Vagina (tissue), 2 donors: ENCODE measurements at regions not wholly inside any gene's neighbourhood (a gene's known extent, or its start where the extent isn't known, plus 50 kb on each side); places are given as distances from the start of the nearest gene placed in this dataset.

ENCODE experiments used
- CTCF ChIP-seq, 3 experiments: fragments of 450-650 bp in 2 of 3; fragments of 200-600 bp in 1 of 3; sonication (generic) in 1 of 3; IDR thresholded peaks; one replicate each; pipeline ENCODE4 v1.5.1; 2017 to 2019; ENCODE audit warnings: antibody characterized with exemption in 3 of 3, mild to moderate bottlenecking in 2 of 3, moderate library complexity in 2 of 3
- POLR2A ChIP-seq, 2 donors: fragments of 450-650 bp; IDR thresholded peaks; one replicate each; pipeline ENCODE4 v1.6.1; 2017; ENCODE audit warnings: antibody characterized with exemption in 2 of 2, mild to moderate bottlenecking in 2 of 2, moderate library complexity in 2 of 2

GRCh38 chr10:21304198-21304597 is 221.3 kb downstream of the SKIDA1 start:
- no peak for TF ChIP-seq CTCF (IDR thresholded peaks at IDR 0.05)
- TF ChIP-seq POLR2A (IDR thresholded peaks at IDR 0.05): no peak
